Ishikawa (cell line): ENCODE measurements at regions not wholly inside any gene's neighbourhood (a gene's known extent, or its start where the extent isn't known, plus 50 kb on each side); places are given as distances from the start of the nearest gene placed in this dataset.
A peak's percentile ranks its signal among the peaks of the same experiment; 100 is the strongest.

ENCODE experiments used
- CEBPB ChIP-seq: IDR thresholded peaks from 2 replicates; pipeline ENCODE4 v1.6.1; 2012
- CREB1 ChIP-seq: IDR thresholded peaks from 2 replicates; pipeline ENCODE4 v1.6.1; 2012; ENCODE audit warnings: low read depth
- EGR1 ChIP-seq: IDR thresholded peaks from 2 replicates; pipeline ENCODE4 v1.6.1; 2012
- EP300 ChIP-seq: IDR thresholded peaks from 2 replicates; pipeline ENCODE4 v1.6.1; 2012; ENCODE audit warnings: borderline replicate concordance
- FOXM1 ChIP-seq: IDR thresholded peaks from 2 replicates; pipeline ENCODE4 v1.6.1; 2012; ENCODE audit warnings: low read depth, borderline replicate concordance
- NFIC ChIP-seq: IDR thresholded peaks from 2 replicates; pipeline ENCODE4 v1.6.1; 2012
- RAD21 ChIP-seq: IDR thresholded peaks from 2 replicates; pipeline ENCODE4 v1.6.1; 2012; ENCODE audit warnings: low read depth
- TAF1 ChIP-seq: IDR thresholded peaks from 2 replicates; pipeline ENCODE4 v1.6.1; 2012; ENCODE audit warnings: low read depth, mild to moderate bottlenecking
- TCF12 ChIP-seq: IDR thresholded peaks from 2 replicates; pipeline ENCODE4 v1.6.1; 2012; ENCODE audit warnings: low read depth
- TEAD4 ChIP-seq: IDR thresholded peaks from 2 replicates; pipeline ENCODE4 v1.6.1; 2012
- YY1 ChIP-seq: IDR thresholded peaks from 2 replicates; pipeline ENCODE4 v1.6.1; 2012; ENCODE audit warnings: low read depth
- ZBTB7A ChIP-seq: IDR thresholded peaks from 2 replicates; pipeline ENCODE4 v1.6.1; 2012; ENCODE audit warnings: low read depth
- TF ChIP-seq, protein P1 (sequence below): IDR thresholded peaks from 2 replicates; pipeline ENCODE4 v1.6.1; 2012
- TF ChIP-seq, protein P2 (sequence below): IDR thresholded peaks from 2 replicates; pipeline ENCODE4 v1.6.1; 2012
- TF ChIP-seq, protein P3 (sequence below): IDR thresholded peaks from 2 replicates; pipeline ENCODE4 v1.6.1; 2012; ENCODE audit warnings: low read depth, mild to moderate bottlenecking

DNA sequence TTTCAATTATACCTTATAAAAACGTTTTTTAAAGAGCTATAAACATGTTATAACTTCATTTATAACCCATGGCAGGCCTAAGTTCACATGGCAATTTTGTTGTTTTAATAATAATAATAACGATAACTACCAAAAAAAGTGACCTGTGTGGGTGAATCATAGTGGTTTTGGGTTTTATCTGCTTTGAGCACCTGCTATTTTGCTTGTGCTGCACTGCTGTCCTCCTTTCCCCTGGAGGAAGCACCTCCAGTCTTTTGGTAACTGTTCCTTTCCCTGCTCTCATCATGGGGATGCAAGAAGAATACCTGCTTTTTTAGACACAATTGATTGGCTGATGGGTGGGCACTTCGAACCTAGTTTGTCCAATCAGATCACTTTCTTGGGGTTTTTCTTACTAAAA, 388.0 kb upstream of the TBL1XR1 start:
- no peak for TF ChIP-seq NFIC
- no peak for TF ChIP-seq TCF12
- TF ChIP-seq YY1: no peak
- TF ChIP-seq EGR1: no peak
- TF ChIP-seq FOXM1: no peak
- TF ChIP-seq TAF1: no peak
- no peak for TF ChIP-seq ZBTB7A
- TF ChIP-seq EP300: no peak

DNA sequence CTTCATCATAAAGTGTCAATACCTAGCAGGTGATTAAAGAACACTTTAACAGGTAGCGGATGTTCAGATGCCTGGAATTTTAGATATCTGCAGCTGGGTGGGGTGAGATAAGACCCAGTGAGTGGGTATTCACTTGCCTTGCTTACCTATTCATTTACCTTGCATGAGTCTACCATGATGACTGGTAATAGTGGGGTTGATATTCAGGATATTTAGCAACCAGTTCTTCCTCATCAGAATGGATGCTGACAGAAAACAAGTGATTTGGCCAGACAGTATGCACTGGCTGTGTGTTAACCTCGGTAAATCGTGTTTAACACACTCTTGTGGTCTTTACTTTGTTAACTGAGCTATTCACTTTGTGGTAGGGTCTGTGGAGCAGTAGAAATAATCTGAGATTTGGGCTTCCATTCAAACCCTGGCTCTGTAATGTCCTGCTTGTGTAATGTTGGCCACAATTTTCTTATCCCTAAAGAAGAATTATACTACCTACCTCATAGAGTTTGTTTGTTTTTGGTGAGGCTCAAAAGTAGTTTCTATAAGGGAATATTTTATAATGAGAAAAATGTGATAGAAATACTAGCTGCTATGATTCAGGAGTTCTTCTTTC, 391.9 kb upstream of the TBL1XR1 start:
- TF ChIP-seq FOXM1: no peak
- no peak for TF ChIP-seq NFIC
- TF ChIP-seq EGR1: no peak
- no peak for TF ChIP-seq YY1
- TF ChIP-seq TCF12: no peak
- TF ChIP-seq, protein P1, sequence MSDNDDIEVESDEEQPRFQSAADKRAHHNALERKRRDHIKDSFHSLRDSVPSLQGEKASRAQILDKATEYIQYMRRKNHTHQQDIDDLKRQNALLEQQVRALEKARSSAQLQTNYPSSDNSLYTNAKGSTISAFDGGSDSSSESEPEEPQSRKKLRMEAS: no peak
- no peak for TF ChIP-seq ZBTB7A
- TF ChIP-seq, protein P2, sequence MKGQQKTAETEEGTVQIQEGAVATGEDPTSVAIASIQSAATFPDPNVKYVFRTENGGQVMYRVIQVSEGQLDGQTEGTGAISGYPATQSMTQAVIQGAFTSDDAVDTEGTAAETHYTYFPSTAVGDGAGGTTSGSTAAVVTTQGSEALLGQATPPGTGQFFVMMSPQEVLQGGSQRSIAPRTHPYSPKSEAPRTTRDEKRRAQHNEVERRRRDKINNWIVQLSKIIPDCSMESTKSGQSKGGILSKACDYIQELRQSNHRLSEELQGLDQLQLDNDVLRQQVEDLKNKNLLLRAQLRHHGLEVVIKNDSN: no peak
- no peak for TF ChIP-seq RAD21
- TF ChIP-seq TAF1: no peak
- TF ChIP-seq TEAD4: no peak
- TF ChIP-seq EP300: no peak
- TF ChIP-seq, protein P3, sequence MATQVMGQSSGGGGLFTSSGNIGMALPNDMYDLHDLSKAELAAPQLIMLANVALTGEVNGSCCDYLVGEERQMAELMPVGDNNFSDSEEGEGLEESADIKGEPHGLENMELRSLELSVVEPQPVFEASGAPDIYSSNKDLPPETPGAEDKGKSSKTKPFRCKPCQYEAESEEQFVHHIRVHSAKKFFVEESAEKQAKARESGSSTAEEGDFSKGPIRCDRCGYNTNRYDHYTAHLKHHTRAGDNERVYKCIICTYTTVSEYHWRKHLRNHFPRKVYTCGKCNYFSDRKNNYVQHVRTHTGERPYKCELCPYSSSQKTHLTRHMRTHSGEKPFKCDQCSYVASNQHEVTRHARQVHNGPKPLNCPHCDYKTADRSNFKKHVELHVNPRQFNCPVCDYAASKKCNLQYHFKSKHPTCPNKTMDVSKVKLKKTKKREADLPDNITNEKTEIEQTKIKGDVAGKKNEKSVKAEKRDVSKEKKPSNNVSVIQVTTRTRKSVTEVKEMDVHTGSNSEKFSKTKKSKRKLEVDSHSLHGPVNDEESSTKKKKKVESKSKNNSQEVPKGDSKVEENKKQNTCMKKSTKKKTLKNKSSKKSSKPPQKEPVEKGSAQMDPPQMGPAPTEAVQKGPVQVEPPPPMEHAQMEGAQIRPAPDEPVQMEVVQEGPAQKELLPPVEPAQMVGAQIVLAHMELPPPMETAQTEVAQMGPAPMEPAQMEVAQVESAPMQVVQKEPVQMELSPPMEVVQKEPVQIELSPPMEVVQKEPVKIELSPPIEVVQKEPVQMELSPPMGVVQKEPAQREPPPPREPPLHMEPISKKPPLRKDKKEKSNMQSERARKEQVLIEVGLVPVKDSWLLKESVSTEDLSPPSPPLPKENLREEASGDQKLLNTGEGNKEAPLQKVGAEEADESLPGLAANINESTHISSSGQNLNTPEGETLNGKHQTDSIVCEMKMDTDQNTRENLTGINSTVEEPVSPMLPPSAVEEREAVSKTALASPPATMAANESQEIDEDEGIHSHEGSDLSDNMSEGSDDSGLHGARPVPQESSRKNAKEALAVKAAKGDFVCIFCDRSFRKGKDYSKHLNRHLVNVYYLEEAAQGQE: no peak
- TF ChIP-seq CEBPB: no peak
- no peak for TF ChIP-seq CREB1

DNA sequence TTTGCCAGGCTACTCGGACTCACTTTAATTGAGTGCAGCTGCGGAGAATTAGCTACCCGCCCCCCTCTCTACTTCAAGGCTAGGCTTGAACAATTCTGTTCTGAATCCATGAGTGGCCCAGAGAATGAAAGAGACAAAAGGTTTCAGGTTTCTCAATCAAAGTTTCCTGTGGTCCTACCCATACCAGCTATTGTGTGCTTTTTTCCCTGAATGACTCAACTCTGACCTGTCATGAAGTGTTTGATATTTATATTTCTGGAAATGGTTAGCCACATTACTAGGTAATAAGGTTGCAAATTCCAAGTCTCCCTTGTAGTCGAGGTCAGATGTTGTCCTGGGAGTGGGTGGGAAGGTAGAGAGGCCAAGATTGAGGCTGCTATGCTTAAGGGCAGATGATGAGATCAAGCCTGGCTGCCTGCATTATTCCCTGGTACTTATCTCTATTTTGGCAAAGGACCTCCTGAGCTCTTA, 392.7 kb upstream of the TBL1XR1 start:
- TF ChIP-seq TCF12 (peak; percentile 98), YY1 (no peak), FOXM1 (peak; percentile 97), CREB1 (no peak), TAF1 (no peak), EGR1 (0 out of 2 replicates have a peak, but pooled peaks have one; percentile 54), NFIC (peak; percentile 91), TEAD4 (peak; percentile 93), CEBPB (peak; percentile 91), RAD21 (peak; percentile 45), ZBTB7A (no peak), EP300 (peak; percentile 98)
- TF ChIP-seq, protein P1: peak; percentile 54; the same call in 1 of the 2 replicates
- TF ChIP-seq, protein P2: peak; percentile 48; the same call in 1 of the 2 replicates
- TF ChIP-seq, protein P3: no peak

DNA sequence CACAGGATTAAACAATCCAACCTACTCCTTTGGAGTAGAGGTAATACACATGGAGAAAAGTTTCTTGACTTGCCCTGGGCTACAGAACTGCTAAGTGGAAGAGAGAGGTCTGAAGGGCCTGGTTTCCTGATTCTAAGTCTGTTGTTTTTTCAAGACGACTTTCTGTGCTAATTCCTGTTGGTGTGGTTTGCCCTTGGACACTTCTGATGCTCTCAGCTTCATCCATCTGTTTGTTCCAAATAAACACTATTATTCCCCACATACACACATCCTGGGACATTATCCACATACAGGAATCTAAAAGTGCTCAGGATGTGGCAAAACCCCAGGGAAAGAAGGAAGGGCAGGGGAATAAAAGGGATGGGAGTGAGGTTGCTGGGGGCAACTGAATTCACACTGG, 393.5 kb upstream of the TBL1XR1 start:
- TF ChIP-seq RAD21 (no peak), EP300 (no peak), NFIC (no peak), YY1 (no peak)
- TF ChIP-seq, protein P3: no peak

DNA sequence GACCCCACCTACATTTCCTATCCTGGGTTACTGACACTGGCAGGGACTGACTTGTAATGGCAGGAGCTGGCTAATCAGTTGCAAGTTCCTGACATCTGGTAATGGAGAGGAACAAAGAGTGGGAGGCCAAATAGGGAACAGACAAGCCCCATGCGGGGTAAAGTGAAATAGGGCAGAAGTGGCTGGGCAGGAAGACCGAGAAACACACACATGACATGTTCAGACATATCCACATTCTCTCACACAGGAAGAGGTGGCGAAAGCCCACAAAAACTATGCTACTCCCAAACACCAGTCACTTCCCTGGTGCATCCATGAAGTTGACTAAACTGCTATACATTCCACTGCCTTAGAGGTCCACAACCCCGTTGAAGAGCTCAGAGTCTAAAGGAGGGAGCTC, 394.1 kb upstream of the TBL1XR1 start:
- TF ChIP-seq, protein P3: no peak
- TF ChIP-seq, protein P1: no peak
- TF ChIP-seq EP300 (no peak), ZBTB7A (no peak), CREB1 (no peak), FOXM1 (no peak), TEAD4 (no peak), YY1 (no peak), TAF1 (no peak), CEBPB (no peak), TCF12 (no peak)
- TF ChIP-seq, protein P2: no peak
